HG02852 (cell line): ENCODE measurements at regions not wholly inside any gene's neighbourhood (a gene's known extent, or its start where the extent isn't known, plus 50 kb on each side); places are given as distances from the start of the nearest gene placed in this dataset.
"Not testable (repeated sequence)": the region's sequence is repeated elsewhere in the genome, so short reads cannot be mapped to it uniquely, and the experiment has no call there.

Experiments used
- ATAC-seq: cut with Tn5 transposase; IDR thresholded peaks from one replicate; pipeline ENCODE4 v1.9.1; 2021; ENCODE audit warnings: mild to moderate bottlenecking, moderate library complexity; ENCODE audit not compliant: unreplicated experiment

DNA sequence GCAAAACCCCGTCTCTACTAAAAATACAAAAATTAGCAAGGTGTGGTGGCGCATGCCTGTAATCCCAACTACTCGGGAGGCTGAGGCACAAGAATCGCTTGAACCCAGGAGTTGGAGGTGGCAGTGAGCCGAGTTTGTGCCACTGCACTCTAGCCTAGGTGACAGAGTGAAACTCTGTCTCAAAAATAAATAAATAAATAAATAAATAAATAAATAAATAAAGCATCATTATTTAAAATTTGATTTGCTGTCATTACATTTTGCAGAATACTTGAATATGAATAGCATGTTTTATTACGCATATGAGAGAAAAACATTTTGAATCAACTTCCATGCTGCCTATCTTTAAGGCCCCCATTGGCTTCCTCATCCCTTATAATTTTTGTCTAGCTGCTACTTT, 53.4 kb upstream of the MED14 start:
- ATAC-seq = not testable (repeated sequence)

DNA sequence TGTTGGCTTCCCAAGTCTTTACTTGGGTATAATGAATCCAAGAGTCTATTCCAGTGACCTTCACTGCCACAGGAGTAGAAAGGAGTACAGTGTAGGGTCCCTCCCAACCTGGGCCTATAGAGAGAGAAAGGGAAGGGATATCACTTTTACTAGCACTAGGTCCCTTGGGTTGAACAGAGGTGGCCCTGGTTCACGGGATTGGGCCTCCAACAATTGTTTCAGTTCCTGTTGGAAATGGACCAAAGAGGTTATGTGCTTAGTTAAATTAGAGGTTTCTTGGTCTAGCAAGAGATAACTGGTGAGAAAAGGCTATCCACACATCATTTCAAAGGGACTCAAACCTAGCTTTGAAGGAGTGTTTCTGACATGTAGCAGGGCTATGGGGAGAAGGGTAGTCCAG, 57.1 kb upstream of the MED14 start:
- no peak for ATAC-seq

DNA sequence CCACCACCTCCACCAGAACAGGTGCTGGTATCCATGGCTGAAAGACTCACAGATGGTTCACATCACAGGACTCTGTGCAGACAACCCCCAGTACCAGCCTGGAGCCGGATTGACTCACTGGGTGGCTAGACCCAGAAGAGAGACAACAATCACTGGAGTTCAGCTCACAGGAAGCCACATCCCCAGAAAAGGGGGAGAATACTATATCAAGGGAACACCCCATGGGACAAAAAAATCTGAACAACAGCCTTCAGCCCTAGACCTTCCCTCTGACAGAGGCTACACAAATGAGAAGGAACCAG, 59.4 kb upstream of the MED14 start:
- ATAC-seq = not testable (repeated sequence)

DNA sequence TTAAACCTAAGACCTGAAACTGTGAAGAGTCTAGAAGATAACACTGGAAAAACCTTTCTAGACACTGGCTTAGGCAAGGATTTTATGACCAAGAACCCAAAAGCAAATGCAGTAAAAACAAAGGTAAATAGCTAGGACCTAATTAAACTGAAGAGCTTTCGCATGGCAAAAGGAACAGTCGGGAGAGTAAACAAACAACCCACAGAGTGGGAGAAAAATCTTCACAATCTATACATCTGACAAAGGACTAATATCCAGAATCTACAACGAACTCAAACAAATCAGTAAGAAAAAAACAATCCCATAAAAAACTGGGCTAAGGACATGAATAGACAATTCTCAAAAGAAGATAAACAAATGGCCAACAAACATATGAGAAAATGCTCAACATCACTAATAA, 64.4 kb upstream of the MED14 start:
- ATAC-seq = not testable (repeated sequence)

DNA sequence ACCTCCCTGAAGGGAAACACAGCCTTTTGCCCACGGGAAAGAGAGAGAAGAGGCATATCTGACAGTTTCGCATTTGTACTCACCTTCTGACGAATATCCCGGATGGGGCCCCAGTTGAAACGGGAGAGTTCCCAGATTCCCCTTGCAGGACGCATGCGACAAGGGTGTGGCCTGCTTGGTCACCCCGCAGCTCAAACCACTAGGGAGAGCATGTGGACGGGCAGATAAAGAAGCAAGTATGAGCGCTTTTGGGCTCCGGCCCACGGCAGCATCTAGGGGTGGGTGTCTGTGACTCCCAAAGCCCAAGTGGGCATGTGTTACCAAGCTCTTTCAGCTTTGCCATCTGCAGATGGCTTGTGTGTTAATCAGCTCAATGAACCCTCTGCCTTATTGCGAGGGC, 70.1 kb upstream of the MED14 start:
- no peak for ATAC-seq

DNA sequence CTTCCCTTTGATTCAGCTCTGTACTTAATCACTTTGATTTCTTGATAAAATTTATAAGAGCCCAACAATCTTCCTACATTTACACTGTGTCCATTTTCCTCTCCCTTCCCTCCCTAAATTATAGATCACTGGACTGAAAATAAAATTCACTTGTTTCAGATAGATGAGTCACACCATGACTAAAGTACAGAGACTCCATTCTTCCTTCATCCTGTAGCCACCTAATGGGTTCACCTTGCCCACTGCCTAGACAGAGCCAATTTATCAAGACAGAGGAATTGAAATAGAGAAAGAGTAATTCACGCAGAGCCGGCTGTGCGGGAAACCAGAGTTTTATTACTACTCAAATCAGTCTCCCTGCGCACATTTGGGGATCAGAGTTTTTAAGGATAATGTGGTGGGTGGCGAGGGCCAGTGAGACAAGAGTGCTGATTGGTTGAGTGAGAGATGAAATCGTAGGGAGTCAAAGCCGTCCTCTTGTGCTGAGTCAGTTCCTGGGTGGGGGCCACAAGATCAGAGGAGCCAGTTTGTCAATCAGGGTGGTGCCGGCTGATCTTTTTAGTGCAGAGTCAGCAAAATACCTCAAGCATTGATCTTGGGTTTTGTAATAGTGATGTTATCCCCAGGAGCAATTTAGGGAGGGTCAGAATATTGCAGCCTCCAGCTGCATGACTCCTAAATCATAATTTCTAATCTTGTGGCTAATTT, 71.3 kb upstream of the MED14 start:
- no peak for ATAC-seq

DNA sequence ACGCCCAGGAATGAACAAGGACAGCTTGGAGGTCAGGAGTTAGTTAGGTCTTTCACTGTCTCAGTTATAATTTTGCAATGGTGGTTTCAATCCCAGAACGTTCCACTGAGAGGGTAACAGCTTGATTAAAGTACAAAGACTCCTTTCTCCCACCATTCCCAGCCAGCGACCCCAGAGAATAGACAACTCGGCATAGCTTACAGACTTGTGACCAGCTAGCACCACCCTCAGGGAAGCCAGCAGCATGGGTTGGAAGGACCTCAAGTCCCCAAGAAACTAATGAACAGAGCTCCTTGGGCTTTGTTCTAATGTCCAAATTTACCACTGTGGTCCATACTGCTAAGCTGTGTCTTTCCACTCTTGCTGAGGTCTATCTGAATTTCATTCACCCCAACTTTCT, 72.0 kb upstream of the MED14 start:
- no peak for ATAC-seq

DNA sequence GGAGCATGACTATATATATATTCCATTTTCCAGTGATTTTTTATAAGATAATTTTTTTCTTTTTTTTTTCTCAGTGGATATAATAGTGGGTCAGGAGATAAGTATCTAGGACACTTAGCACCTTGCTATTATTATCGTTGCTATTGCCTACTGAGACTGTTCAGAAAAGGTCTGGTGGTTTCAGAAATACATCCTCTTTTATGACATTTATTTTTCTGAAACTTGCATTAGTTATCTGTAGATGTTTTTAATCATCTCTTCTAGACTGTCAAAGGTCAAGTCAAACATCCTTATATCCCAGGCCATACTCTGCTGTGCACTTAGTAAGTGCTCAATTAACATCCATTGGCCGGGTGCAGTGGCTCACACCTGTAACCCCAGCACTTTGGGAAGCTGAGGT, 72.9 kb upstream of the MED14 start:
- ATAC-seq = no peak

DNA sequence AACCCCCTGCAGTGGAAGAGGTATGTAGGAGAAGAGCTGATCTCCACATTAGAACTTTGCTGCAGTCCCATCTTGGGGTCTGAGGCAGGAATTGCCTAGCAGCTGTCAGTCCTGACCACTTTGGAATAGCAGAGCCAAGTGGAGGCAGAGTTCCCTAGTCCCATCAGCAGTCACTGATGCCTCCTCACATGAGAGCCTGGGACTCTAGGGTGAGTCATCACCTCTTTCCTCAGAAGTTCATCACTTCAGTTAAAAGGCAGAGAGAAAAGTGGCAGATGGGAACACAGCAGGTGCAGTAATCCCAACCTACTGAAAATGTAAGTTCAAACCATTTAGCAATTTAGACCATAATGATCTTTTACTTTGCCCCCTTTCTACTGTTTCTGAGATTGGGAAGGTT, 73.9 kb upstream of the MED14 start:
- ATAC-seq = no peak

DNA sequence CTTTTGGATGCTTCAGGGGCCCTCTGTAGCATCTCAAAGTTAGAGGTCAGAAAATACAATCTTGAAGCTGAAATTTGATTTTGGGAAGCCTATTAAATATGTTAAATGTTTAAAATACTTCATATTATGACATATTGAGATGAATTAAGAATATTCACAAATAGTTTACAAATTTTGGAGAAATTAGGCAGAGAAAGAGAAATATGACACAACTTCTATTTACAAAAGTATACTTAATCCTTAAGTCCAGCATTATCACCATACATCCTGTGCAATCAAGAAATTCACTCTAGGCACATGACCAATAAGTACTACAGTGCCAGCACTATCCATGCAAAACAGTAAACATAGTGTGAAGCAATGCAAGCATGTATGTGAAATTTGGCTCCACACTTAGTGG, 79.7 kb upstream of the MED14 start:
- ATAC-seq = not testable (repeated sequence)

DNA sequence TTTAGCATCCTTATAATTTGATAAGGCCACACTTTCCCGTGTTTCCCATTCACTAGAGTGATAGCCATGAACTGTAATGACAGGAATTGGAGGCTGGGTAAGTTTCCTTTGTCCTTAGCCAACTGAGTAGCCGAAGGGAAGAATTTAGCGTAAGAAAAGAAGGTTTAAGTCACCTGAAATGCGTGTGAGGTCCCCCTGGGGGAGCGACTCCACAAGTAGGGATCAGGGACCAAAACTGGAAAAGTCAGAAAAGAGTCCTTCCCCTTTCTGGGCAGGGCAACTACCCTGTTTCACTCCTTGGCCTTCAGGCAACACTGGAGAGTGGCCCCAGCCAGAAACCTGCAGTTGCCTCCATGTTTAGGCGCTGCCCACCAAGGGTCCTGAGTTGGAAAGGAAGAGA, 81.6 kb upstream of the MED14 start:
- no peak for ATAC-seq

DNA sequence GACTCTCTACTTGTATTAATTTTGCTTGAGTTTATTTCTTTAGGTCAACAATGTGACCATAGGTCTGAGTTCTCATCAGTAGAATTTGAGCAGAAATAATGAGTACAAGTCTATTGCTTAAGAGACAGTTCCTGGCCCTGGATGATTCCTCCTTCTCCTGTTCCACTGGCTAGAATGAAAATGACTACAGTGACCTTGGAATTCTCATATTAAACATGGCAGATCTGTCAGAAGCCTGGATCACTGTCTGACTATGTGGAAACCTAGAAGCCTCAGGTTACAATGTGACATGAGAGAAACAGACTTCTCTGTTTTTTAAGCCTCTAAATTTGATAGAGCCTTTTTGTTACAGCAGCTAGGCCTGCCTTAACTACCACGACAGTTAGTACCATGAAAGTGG, 82.9 kb upstream of the MED14 start:
- no peak for ATAC-seq

DNA sequence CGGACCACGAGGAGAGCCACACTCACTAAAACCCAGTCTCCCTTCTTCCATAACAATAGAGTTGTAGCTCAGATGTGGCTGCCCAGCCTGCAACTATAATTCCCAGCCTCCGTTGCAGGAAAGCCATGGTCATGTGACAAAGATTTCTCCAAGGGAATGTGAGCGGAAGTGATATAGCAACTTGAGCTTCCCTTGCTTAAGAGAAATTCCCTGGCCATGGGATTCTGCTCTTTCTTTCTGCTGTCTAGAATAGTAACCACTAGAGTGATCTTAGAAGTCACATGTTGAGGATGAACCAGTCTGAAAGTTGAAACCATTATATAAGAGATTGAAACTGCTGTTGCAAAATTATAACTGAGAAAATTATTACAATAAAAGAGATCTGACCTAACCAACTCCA, 86.4 kb upstream of the MED14 start:
- no peak for ATAC-seq

DNA sequence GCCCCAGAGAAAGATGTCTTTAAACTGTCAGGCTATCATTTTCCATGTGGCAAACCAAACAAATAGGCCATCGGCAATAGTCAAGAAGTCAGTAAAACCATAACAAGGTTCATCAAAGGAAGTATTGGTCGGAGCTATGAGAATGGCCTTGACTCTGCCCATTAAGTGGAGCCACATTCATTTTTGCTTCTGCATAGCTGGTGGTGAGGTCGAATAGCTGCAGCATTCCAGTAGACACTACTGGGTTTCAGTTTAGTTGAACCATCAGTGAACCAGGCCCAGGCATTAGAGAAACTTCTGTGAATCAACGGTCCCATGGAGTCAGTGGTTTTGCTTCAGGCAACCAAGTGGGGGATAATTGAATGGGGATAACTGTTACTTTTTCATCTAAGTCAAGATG, 92.0 kb upstream of the MED14 start:
- no peak for ATAC-seq

DNA sequence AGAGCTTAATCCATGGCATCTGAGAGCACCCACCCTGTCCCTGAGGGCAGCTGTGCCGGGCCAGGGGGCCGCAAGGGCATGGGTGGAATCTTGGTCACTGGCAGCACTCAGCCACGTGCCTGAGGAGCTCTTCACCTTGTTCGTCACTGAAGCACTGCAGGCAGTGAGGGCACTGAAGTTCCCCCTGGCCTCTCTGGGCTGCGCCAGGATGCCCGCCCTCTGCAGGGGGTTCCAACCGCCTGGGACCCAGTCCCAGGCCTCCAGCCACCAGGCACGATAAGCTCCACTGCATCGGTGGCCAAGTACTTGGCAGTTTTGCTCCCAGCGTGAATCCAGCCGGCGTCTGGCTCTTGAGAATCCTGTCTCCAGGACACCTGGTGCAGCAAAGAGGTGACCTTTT, 96.4 kb upstream of the MED14 start:
- ATAC-seq = no peak

DNA sequence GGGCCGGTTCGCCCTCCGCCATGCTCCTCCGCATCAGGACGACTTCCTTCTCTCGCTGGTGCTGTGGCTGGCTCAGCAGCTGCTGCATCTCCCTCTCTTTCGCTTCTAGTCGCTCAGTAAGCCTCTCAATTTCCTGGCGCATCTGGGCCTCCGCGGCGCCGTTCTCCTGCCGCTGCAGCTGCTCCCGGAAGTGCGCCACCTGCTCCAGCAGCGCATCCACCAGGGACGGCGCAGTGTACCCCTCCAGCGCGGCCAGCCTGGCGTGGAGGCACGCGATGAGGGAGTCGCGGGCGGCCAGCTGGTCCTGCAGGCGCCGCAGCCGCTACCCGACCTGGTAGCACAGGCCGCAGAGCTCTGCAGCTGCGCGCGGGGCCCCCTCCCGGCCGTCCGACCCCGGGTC, 97.4 kb upstream of the MED14 start:
- ATAC-seq = no peak

DNA sequence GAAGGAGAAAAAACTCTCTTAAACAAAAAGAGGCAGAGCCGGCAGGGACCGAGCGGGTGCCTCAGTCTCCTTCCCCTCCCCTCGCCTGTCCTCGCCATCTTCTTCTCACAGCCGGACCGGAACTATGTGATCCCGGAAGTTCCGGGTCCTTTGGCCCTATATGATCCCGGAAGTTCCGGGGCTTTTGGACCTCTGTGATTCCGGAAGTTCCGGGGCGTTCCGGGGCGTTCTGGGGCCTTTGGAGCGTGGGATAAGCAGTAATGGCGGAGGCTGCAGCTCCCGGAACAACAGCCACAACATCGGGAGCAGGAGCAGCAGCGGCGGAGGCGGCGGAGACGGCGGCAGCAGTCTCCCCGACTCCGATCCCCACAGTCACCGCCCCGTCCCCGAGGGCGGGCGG, 98.9 kb upstream of the MED14 start:
- no peak for ATAC-seq

DNA sequence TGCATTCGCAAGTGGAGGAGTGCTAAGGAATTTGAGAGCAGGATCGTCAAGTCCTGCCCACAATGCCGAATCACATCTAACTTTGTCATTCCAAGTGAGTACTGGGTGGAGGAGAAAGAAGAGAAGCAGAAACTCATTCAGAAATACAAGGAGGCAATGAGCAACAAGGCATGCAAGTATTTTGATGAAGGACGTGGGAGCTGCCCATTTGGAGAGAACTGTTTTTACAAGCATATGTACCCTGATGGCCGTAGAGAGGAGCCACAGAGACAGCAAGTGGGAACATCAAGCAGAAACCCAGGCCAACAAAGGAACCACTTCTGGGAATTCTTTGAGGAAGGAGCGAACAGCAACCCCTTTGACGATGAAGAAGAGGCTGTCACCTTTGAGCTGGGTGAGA, 100.2 kb upstream of the MED14 start:
- ATAC-seq = no peak

DNA sequence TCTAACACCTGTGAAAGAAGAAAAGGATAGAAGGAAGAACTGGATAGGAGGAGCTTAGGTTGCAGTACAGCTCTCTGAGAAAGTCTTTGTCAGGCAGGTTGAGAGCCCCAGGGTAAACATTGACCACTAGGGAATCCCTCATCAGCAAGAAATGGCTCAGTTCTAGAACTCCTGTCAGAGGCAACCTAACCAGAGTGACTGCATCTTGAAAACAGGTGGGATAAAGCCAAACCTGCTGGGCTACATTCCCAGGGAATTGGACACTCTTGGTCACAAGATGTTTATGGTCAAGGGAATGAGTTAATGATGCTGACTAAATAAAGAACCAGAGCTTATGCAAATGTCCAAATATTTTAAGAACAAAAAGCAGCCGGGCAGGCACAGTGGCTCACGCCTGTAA, 108.3 kb upstream of the MED14 start:
- ATAC-seq = no peak

DNA sequence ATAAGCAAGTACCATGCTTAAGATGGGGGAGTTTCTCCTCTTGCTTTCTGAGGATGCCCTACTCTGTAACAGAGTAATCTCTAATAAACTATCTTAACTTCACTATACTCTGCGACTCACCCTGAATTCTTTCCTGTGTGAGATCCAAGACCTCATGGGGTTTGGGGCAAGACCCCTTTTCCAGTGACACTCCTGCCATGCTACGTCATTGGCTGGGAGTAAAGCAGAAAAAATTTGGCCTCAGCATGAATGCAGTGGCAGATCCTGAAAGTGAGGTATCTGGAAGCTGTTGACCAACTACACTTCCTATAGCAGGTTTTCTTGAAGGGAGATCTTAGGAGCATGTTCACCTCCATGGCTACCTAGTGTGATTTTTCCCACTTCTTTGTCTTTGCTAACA, 109.1 kb upstream of the MED14 start:
- no peak for ATAC-seq

DNA sequence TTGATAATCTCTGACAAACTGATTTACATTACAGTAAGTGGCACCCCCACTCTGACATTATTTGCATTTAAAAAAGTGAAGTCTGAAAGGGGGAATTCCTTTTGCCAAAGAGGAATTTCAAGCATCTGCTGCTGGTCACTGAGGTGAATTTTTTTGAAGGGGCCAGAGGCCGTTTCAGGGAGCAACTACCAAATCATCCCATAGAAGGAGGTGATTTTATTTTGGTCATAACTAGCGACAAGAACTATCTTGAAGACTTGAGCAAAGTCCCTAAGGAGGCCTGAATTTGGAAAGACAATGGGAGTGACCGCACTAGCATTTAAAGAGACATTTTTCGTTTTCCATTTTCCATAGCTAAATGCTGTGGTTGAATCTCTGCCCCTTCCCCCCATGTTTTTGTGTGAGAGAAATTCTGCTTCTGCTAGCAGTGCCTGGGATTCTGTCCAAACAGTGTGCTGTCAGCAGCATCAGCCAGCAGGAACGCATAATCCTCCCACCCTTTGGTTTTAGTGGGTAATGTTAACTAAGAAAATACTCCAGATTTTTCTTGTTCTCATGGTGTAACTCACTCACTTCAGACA, 110.1 kb upstream of the MED14 start:
- no peak for ATAC-seq

DNA sequence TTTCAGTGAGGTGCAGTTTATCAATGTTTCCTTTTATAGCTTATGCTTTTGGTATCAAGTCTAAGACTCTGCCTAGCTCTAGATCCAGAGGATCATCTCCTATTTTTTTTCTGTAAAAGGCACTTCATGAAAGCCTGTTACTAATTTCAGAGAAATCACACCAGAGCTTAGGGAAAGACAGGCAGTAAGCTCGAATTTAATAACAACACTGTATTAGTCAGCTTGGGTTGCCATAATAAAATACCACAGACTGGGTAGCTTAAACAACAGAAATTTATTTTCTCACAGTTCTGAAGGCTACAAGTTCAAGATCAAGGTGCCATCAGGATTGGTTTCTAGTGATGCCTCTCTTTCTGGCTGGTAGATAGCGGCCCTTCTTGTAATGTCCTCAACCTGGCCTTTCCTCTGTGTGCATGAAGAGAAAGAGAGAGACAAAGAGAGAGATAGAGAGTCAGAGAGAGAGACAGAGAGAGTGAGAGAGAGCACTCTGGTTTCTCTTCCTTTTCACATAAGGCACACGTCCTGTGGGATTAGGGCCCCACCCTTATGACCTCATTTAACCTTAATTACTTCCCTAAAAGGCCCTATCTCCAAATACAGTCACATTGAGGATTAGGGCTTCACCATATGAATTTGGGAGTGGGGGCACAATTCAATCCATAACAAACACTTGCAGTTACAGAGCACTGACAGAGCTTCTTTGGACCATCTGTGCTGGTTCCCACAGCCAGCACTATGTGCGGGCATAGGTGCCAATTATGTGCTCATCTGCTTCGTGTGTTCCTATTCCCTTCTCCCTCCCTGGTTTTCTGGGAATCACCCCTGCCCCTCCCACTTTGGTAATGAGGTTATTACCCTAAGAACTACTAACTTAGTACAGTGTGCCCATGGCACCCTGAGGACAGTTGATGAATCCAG, 114.8 kb upstream of the MED14 start:
- ATAC-seq = no peak
